HG03439 (cell line): ENCODE measurements at regions not wholly inside any gene's neighbourhood (a gene's known extent, or its start where the extent isn't known, plus 50 kb on each side); places are given as distances from the start of the nearest gene placed in this dataset.
"Not testable (repeated sequence)": the region's sequence is repeated elsewhere in the genome, so short reads cannot be mapped to it uniquely, and the experiment has no call there.

Experiments
- ATAC-seq: cut with Tn5 transposase; IDR thresholded peaks from one replicate; pipeline ENCODE4 v1.9.1; 2021; ENCODE audit warnings: mild to moderate bottlenecking, moderate library complexity; ENCODE audit not compliant: unreplicated experiment

GRCh38 chr3:147333098-147333497, 73.2 kb downstream of the ZIC4 start:
- ATAC-seq, result no peak

DNA sequence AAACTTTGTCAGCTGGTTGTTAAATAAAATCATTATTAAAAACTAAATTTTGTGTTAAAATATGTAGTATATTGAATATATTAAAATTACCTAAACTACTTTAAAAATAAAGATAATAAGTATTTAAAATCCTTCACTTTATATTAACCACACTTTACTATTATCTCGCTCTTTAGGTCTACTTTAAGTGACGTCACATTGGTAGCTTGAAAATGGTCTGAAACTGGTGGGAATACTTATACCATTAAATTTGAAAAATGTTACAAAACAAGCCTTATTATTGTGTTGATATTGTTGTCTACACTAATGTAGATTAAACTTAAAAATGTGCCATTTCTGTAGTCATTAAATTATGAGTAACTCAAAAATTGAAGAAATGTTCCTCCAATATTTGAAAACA, 77.6 kb downstream of the ZIC4 start:
- ATAC-seq, result no peak

GRCh38 chr3:147324356-147324755, 82.0 kb downstream of the ZIC4 start:
- no peak for ATAC-seq

DNA sequence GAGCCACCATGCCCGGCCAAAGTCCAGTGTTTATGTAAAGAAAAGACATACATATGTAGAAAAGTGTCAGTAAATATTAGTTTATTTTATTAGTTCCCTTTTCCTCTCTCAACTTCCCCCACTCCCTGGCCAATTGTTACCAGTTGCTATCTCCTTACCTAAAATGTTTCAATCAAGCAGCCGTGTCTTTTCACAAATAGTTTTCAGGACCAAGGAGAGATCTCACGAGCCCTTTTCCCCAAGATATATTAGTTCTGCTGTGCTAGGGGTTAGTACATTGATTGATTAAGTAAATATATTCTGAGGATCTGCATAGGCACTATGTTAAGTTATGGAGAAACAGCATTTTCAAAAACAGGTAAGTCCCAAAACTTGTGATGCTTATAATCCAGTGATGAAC, 87.4 kb downstream of the ZIC4 start:
- no peak for ATAC-seq

- ATAC-seq, result not testable (repeated sequence)
These were observed 89.3 kb downstream of the ZIC4 start for GRCh38 chr3:147317080-147317479.

- no peak for ATAC-seq
These were observed 92.8 kb downstream of the ZIC4 start for GRCh38 chr3:147313513-147313912.

DNA sequence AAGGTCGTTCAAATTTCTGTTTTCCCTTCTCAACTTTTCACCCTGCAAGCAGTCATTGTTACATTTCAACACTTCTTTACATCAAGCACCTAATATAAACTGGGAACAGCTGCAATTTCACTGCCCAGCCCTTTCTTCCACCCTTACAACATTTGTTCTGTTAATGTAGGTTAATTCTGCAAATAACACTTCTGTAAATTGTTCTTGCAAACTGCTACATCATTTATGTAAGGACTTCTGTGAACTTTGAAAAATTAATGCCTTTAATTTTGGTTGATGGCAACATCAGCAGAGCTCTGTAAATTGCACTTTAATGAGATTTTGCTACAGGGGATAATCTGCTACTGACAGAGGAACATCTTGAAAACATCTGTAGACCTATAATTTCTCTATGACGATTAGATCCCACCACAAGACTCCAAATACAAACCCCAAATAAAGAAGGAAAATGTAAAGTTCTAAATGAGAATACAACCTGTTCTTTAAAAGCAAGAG, 93.5 kb downstream of the ZIC4 start:
- no peak for ATAC-seq

GRCh38 chr3:147311716-147312115, 94.6 kb downstream of the ZIC4 start:
- no peak for ATAC-seq

GRCh38 chr3:147305533-147306250, 100.7 kb downstream of the ZIC4 start:
- no peak for ATAC-seq

DNA sequence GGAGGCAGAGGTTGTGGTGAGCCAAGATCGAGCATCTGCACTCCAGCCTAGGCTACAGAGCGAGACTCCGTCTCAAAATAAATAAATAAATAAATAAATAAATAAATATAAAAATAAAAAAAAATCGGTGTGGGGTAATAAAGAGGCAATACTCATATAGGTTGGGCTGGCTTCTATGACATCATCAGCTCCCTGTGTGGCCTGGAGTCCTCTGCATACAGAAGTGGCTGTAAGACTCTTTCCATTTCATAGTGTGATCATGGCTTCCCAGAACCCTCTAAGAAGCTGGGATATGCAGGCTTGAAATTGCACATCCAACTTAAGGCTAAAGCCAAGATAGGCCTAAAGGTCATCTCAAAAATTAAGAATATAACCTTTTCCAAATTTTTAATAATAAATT, 101.6 kb downstream of the ZIC4 start:
- no peak for ATAC-seq

DNA sequence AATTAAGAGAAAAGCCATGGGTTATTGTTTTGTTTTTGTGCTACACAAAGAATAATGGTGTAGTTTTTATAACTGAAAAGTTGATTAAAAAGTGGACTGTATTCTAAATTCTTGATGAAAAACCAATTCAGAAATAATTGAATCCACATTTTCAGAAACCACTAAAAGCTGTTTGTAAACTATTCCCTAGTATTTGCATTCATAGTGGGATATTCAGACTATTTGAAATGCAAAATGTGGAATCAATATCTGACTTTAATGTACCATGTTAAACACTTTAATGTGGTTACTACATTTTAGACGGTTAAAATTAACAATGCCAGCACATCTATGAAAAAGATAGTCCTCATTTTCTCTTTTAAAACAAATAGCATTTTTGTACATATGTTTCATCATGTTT, 104.6 kb downstream of the ZIC4 start:
- ATAC-seq, result no peak

DNA sequence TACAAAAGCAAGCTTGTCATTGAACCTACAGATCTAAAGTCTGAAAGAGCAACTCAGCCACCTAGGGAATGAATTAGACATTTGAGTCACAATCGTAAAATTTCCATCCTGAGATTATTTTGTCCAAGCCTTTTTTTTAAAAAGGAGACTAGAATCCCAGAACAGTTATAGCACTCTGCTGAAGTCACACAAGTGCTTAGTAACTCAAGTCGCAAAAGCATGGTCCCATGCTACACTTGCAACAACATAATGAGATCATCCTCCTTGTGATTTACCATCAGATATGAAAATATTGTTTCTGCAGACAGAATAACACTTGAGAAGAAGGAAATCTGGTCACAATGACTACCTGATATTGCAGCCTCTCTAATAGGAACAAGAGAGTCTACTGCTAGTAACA, 106.7 kb downstream of the ZIC4 start:
- ATAC-seq, result no peak

DNA sequence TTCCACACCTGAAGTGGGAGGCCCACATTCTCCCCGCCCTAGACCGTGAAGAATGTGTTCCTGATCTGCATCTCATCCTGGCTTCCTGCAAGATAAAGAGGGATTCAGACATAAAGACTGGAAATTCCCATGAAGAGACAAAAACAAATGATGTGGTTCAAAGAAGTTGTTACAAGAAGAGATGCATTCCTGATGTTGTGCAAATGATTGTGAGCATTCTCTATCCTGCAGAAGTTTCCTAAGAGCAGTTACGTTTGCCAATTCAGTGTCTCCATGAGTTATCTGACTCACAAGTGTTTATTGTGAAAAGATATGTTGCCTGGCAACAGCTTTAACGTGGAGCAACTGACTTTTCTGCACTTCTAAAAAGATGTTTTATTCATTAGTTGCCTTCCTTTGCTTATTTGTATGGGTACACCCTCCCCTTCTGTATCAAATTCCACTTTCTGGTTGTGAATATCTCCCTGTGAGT, 107.8 kb downstream of the ZIC4 start:
- no peak for ATAC-seq

DNA sequence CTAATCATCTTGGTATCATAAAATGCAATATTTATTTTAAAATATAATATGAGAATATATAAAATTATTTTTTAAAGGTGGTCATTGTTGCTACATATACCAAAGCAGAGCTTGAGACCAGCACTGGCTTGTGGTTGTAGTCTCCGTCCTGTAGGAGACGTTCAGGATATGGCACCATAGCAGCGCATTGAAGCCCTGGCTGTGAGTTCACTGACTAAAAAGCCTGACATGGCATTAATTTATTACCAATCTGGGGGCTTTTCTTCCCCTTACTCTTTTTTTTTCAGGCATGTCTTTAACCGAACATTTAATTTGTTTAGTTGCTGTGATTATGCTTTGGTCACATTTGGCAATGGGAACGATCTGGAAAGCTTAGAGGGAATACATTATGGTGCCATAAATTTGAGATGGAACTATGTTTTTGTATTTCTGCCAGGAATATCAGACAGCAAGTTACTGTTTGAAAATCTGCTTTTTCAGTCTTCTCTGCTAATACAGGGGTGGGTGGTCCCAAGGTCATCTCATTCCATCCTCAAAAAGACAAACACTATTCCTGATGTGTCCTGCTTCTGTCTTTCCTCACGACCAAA, 108.5 kb downstream of the ZIC4 start:
- ATAC-seq, result no peak

DNA sequence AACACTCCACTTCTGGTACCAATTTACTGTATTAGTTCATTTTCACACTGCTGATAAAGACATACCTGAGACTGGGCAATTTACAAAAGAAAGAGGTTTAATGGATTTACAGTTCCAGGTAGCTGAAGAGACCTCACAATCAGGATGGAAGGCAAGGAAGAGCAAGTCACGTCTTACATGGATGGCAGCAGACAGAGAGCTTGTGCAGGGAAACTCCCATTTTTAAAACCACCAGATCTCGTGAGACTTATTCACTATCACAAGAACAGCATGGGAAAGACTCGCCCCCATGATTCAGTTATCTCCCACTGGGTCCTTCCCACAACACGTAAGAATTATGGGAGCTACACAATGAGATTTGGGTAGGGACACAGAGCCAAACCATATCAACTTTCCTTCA, 119.0 kb downstream of the ZIC4 start:
- ATAC-seq, result not testable (repeated sequence)

- no peak for ATAC-seq
These were observed 136.4 kb downstream of the ZIC4 start for GRCh38 chr3:147269907-147270306.

DNA sequence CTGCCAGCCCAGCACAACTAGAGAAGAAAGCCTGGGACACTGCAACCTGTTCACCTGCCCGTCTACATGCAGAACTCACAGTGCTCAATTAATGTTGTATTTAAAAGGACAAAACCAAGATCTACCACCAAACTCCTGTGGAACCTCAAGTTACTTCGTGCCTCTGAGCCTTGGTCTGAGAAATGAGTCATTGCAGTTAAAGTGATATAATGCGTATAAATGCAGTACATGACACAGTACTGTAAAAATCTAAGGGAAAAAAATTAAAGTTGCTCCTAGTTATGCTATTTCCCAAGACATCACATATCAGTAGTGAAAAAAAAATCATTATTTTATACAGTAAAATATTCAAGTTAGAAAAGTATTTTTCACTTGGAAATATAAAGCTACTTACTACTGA, 138.9 kb downstream of the ZIC4 start:
- ATAC-seq, result no peak

DNA sequence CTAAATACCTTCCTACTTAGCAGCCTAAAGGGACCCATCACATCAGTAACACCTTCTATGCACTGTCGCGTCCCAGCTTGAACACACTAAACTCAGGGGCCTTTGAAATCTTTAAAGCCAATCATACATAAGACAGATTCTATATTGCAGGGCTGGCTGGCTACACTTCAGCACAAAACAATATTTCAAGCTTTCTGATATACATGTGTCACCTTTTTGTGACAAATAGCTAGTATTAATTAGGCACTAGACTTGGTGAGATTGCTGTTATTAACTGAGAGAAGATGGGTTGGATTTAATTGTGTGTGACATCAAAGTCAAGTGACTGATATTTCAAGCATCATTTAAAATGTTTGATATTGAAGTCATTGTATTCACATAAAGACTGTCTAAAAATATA, 148.4 kb downstream of the ZIC4 start:
- no peak for ATAC-seq

GRCh38 chr3:147256739-147257138, 149.6 kb downstream of the ZIC4 start:
- ATAC-seq, result no peak

GRCh38 chr3:147246906-147247305, 159.4 kb downstream of the ZIC4 start:
- ATAC-seq, result no peak

GRCh38 chr3:147245638-147246037, 160.7 kb downstream of the ZIC4 start:
- ATAC-seq, result not testable (repeated sequence)

- not testable (repeated sequence) for ATAC-seq
These were observed 161.3 kb downstream of the ZIC4 start for GRCh38 chr3:147245022-147245421.

DNA sequence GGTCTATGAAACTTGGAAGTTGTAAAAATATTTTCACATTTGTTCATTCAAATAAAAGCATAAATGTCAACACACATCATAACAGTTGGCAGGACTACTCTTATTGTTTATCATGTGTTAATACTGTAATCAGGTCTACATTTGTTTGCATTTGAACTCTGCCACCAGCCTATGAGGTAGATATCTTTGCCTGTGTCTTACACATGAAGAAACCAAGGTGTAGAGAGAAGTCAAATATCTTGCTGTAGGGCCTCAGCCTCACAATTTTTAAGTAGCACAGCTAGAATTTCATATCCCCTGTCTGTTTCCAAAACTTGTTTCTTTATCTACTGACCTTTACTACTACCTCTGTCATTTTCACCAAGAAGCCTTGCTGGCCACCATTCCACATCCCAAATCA, 161.9 kb downstream of the ZIC4 start:
- no peak for ATAC-seq
